ENCODE measurements at regions not wholly inside any gene's neighbourhood (a gene's known extent, or its start where the extent isn't known, plus 50 kb on each side); places are given as distances from the start of the nearest gene placed in this dataset.
"Not testable (repeated sequence)": the region's sequence is repeated elsewhere in the genome, so short reads cannot be mapped to it uniquely, and the experiment has no call there.

GRCh38 chr5:104053353-104053649 lies 490.7 kb upstream of the NUDT12 start:
- Histone ChIP-seq H3K9me3 (replicated peaks; ENCODE audit: low read length) (no peaks in the 10 kb centered on the region), H3K4me1 (ENCODE audit: control insufficient read depth, insufficient read depth, low read length) (no peaks in the 10 kb centered on the region), H3K4me2 (ENCODE audit: low read length) (no peak overlapping the region), H3K9ac (ENCODE audit: low read depth, low read length) (no peak overlapping the region), H3K4me3 (ENCODE audit: low read length) (no peak overlapping the region), H3K27me3 (ENCODE audit: control insufficient read depth, insufficient read depth, low read length) (no peaks in the 10 kb centered on the region), H3K36me3 (ENCODE audit: insufficient read depth, low read length) (no peaks in the 10 kb centered on the region)

GRCh38 chr5:104052558-104053352 lies 490.2 kb upstream of the NUDT12 start:
- Histone ChIP-seq H3K4me2 (ENCODE audit: low read length) (no peak overlapping the region), H3K9me3 (replicated peaks; ENCODE audit: low read length) (no peaks in the 10 kb centered on the region), H3K4me1 (ENCODE audit: control insufficient read depth, insufficient read depth, low read length) (no peaks in the 10 kb centered on the region), H3K27me3 (ENCODE audit: control insufficient read depth, insufficient read depth, low read length) (no peaks in the 10 kb centered on the region), H3K9ac (ENCODE audit: low read depth, low read length) (no peak overlapping the region), H3K36me3 (ENCODE audit: insufficient read depth, low read length) (no peaks in the 10 kb centered on the region), H3K4me3 (ENCODE audit: low read length) (no peak overlapping the region)

GRCh38 chr5:104050436-104050835 lies 487.8 kb upstream of the NUDT12 start:
- Histone ChIP-seq H3K9ac (ENCODE audit: low read depth, low read length) (no peak overlapping the region), H3K4me2 (ENCODE audit: low read length) (no peak overlapping the region), H3K27me3 (ENCODE audit: control insufficient read depth, insufficient read depth, low read length) (no peaks in the 10 kb centered on the region), H3K36me3 (ENCODE audit: insufficient read depth, low read length) (no peaks in the 10 kb centered on the region), H3K4me1 (ENCODE audit: control insufficient read depth, insufficient read depth, low read length) (no peaks in the 10 kb centered on the region), H3K4me3 (ENCODE audit: low read length) (no peak overlapping the region), H3K9me3 (replicated peaks; ENCODE audit: low read length) (no peaks in the 10 kb centered on the region)

GRCh38 chr5:104049752-104050151 lies 487.2 kb upstream of the NUDT12 start:
- H3K4me2 ChIP-seq (ENCODE audit: low read length) = no peak overlapping the region
- no peak overlapping the region for H3K9ac ChIP-seq (ENCODE audit: low read depth, low read length)
- H3K36me3 ChIP-seq (ENCODE audit: insufficient read depth, low read length) = no peaks in the 10 kb centered on the region
- H3K9me3 ChIP-seq (replicated peaks; ENCODE audit: low read length) = no peaks in the 10 kb centered on the region
- H3K27me3 ChIP-seq (ENCODE audit: control insufficient read depth, insufficient read depth, low read length) = no peaks in the 10 kb centered on the region
- no peaks in the 10 kb centered on the region for H3K4me1 ChIP-seq (ENCODE audit: control insufficient read depth, insufficient read depth, low read length)
- no peak overlapping the region for H3K4me3 ChIP-seq (ENCODE audit: low read length)

GRCh38 chr5:104048231-104048630 lies 485.6 kb upstream of the NUDT12 start:
- H3K9me3 ChIP-seq (replicated peaks; ENCODE audit: low read length) = no peaks in the 10 kb centered on the region
- no peaks in the 10 kb centered on the region for H3K36me3 ChIP-seq (ENCODE audit: insufficient read depth, low read length)
- H3K27me3 ChIP-seq (ENCODE audit: control insufficient read depth, insufficient read depth, low read length) = no peaks in the 10 kb centered on the region
- H3K4me2 ChIP-seq (ENCODE audit: low read length) = no peak overlapping the region
- H3K4me1 ChIP-seq (ENCODE audit: control insufficient read depth, insufficient read depth, low read length) = no peaks in the 10 kb centered on the region
- H3K4me3 ChIP-seq (ENCODE audit: low read length) = no peak overlapping the region
- H3K9ac ChIP-seq (ENCODE audit: low read depth, low read length) = no peak overlapping the region

- H3K9me3 ChIP-seq (replicated peaks; ENCODE audit: low read length) = no peaks in the 10 kb centered on the region
- H3K4me2 ChIP-seq (ENCODE audit: low read length) = no peak overlapping the region
- no peaks in the 10 kb centered on the region for H3K27me3 ChIP-seq (ENCODE audit: control insufficient read depth, insufficient read depth, low read length)
- no peaks in the 10 kb centered on the region for H3K4me1 ChIP-seq (ENCODE audit: control insufficient read depth, insufficient read depth, low read length)
- no peak overlapping the region for H3K4me3 ChIP-seq (ENCODE audit: low read length)
- no peaks in the 10 kb centered on the region for H3K36me3 ChIP-seq (ENCODE audit: insufficient read depth, low read length)
- no peak overlapping the region for H3K9ac ChIP-seq (ENCODE audit: low read depth, low read length)
Measured at GRCh38 chr5:104045987-104046386, 483.4 kb upstream of the NUDT12 start.

GRCh38 chr5:104039871-104040270 lies 477.3 kb upstream of the NUDT12 start:
- H3K9ac ChIP-seq (ENCODE audit: low read depth, low read length); H3K4me2 ChIP-seq (ENCODE audit: low read length); H3K36me3 ChIP-seq (ENCODE audit: insufficient read depth, low read length); H3K27me3 ChIP-seq (ENCODE audit: control insufficient read depth, insufficient read depth, low read length); H3K9me3 ChIP-seq (replicated peaks; ENCODE audit: low read length); H3K4me3 ChIP-seq (ENCODE audit: low read length); H3K4me1 ChIP-seq (ENCODE audit: control insufficient read depth, insufficient read depth, low read length): not testable (repeated sequence)

GRCh38 chr5:104037136-104037535 lies 474.5 kb upstream of the NUDT12 start:
- not testable (repeated sequence) for H3K4me1 ChIP-seq (ENCODE audit: control insufficient read depth, insufficient read depth, low read length); H3K4me2 ChIP-seq (ENCODE audit: low read length); H3K4me3 ChIP-seq (ENCODE audit: low read length); H3K27me3 ChIP-seq (ENCODE audit: control insufficient read depth, insufficient read depth, low read length); H3K9me3 ChIP-seq (replicated peaks; ENCODE audit: low read length); H3K9ac ChIP-seq (ENCODE audit: low read depth, low read length); H3K36me3 ChIP-seq (ENCODE audit: insufficient read depth, low read length)

- not testable (repeated sequence) for H3K4me3 ChIP-seq (ENCODE audit: low read length); H3K4me2 ChIP-seq (ENCODE audit: low read length)
Measured at GRCh38 chr5:104033186-104033585, 470.6 kb upstream of the NUDT12 start.

GRCh38 chr5:104024538-104024937 lies 461.9 kb upstream of the NUDT12 start:
- H3K36me3 ChIP-seq (ENCODE audit: insufficient read depth, low read length) = no peaks in the 10 kb centered on the region
- no peaks in the 10 kb centered on the region for H3K27me3 ChIP-seq (ENCODE audit: control insufficient read depth, insufficient read depth, low read length)
- no peak overlapping the region for H3K9ac ChIP-seq (ENCODE audit: low read depth, low read length)

More at GRCh38 chr5:104033186-104033585, 470.6 kb upstream of the NUDT12 start:
- not testable (repeated sequence) for H3K9ac ChIP-seq (ENCODE audit: low read depth, low read length); H3K9me3 ChIP-seq (replicated peaks; ENCODE audit: low read length); H3K27me3 ChIP-seq (ENCODE audit: control insufficient read depth, insufficient read depth, low read length); H3K36me3 ChIP-seq (ENCODE audit: insufficient read depth, low read length); H3K4me1 ChIP-seq (ENCODE audit: control insufficient read depth, insufficient read depth, low read length)

GRCh38 chr5:104023739-104024138 lies 461.1 kb upstream of the NUDT12 start:
- no peaks in the 10 kb centered on the region for H3K27me3 ChIP-seq (ENCODE audit: control insufficient read depth, insufficient read depth, low read length)
- no peaks in the 10 kb centered on the region for H3K4me1 ChIP-seq (ENCODE audit: control insufficient read depth, insufficient read depth, low read length)
- no peaks in the 10 kb centered on the region for H3K36me3 ChIP-seq (ENCODE audit: insufficient read depth, low read length)
- no peak overlapping the region for H3K4me2 ChIP-seq (ENCODE audit: low read length)
- no peak overlapping the region for H3K9ac ChIP-seq (ENCODE audit: low read depth, low read length)
- H3K9me3 ChIP-seq (replicated peaks; ENCODE audit: low read length) = no peaks in the 10 kb centered on the region
- no peak overlapping the region for H3K4me3 ChIP-seq (ENCODE audit: low read length)

More at GRCh38 chr5:104024538-104024937, 461.9 kb upstream of the NUDT12 start:
- Histone ChIP-seq H3K4me3 (ENCODE audit: low read length) (no peak overlapping the region), H3K4me1 (ENCODE audit: control insufficient read depth, insufficient read depth, low read length) (no peaks in the 10 kb centered on the region), H3K4me2 (ENCODE audit: low read length) (no peak overlapping the region), H3K9me3 (replicated peaks; ENCODE audit: low read length) (no peaks in the 10 kb centered on the region)

GRCh38 chr5:104019956-104020355 lies 457.4 kb upstream of the NUDT12 start:
- Histone ChIP-seq H3K36me3 (ENCODE audit: insufficient read depth, low read length) (no peaks in the 10 kb centered on the region), H3K4me2 (ENCODE audit: low read length) (no peak overlapping the region), H3K27me3 (ENCODE audit: control insufficient read depth, insufficient read depth, low read length) (no peaks in the 10 kb centered on the region), H3K9ac (ENCODE audit: low read depth, low read length) (no peak overlapping the region), H3K4me3 (ENCODE audit: low read length) (no peak overlapping the region), H3K9me3 (replicated peaks; ENCODE audit: low read length) (no peaks in the 10 kb centered on the region), H3K4me1 (ENCODE audit: control insufficient read depth, insufficient read depth, low read length) (peaks cover 12% of the 10 kb centered on the region)

All from skeletal muscle satellite cell (primary cell).